Keratinocyte (primary cell): ENCODE measurements at regions not wholly inside any gene's neighbourhood (a gene's known extent, or its start where the extent isn't known, plus 50 kb on each side); places are given as distances from the start of the nearest gene placed in this dataset.

ENCODE experiments used
- DNase-seq: peaks from one replicate; pipeline ENCODE4 v3.0.0-alpha.2; 2011; ENCODE audit warnings: low read depth, missing footprints, low spot score
- FAIRE-seq: peaks from 2 replicates; lab custom pipeline; 2011; peaks lifted over from hg19 to GRCh38; lab: Jason Lieb, UNC
- H2AFZ ChIP-seq: 2 replicates; pipeline ENCODE4 v1.6.0; 2012; ENCODE audit warnings: low read length, control low read depth, inconsistent platforms; ENCODE audit not compliant: control insufficient read depth
- H3K27ac ChIP-seq: 2 replicates; pipeline ENCODE4 v1.5.1; 2011; ENCODE audit warnings: low read length; ENCODE audit not compliant: control insufficient read depth, insufficient read depth
- H3K27me3 ChIP-seq: 3 replicates; pipeline ENCODE4 v1.6.0; 2011; ENCODE audit warnings: low read length; ENCODE audit not compliant: control insufficient read depth, insufficient read depth; ENCODE audit errors: extremely low read depth
- H3K36me3 ChIP-seq, 2 experiments: 2 replicates in 1 of 2; 3 replicates in 1 of 2; pipeline ENCODE4 v1.5.1; 2011; ENCODE audit warnings: low read length in 2 of 2, mild to moderate bottlenecking in 1 of 2; ENCODE audit not compliant: control insufficient read depth in 2 of 2, insufficient read depth in 2 of 2; ENCODE audit errors: extremely low read depth in 1 of 2
- H3K4me1 ChIP-seq: 3 replicates; pipeline ENCODE4 v1.5.1; 2011; ENCODE audit warnings: low read length; ENCODE audit not compliant: control insufficient read depth, insufficient read depth; ENCODE audit errors: extremely low read depth
- H3K4me2 ChIP-seq: 3 replicates; pipeline ENCODE4 v1.6.0; 2011; ENCODE audit warnings: low read depth, low read length; ENCODE audit not compliant: control insufficient read depth, insufficient read depth; ENCODE audit errors: extremely low read depth
- H3K4me3 ChIP-seq, 3 experiments: fragments of 200-600 bp in 1 of 3; sonication (generic) in 1 of 3; 2 replicates in 2 of 3; 3 replicates in 1 of 3; pipeline ENCODE4 v1.5.1; 2011 to 2016; ENCODE audit warnings: low read length in 3 of 3, mild to moderate bottlenecking in 3 of 3, control low read depth in 2 of 3, inconsistent platforms in 1 of 3, low read depth in 1 of 3, mixed read lengths in 1 of 3, mixed run types in 1 of 3, moderate library complexity in 1 of 3; ENCODE audit not compliant: control insufficient read depth in 2 of 3, insufficient read depth in 2 of 3; ENCODE audit errors: extremely low read depth in 1 of 3
- H3K79me2 ChIP-seq: 2 replicates; pipeline ENCODE4 v1.6.0; 2012; ENCODE audit warnings: low read length; ENCODE audit not compliant: control insufficient read depth, insufficient read depth
- H3K9ac ChIP-seq: 3 replicates; pipeline ENCODE4 v1.6.0; 2011; ENCODE audit warnings: low read length; ENCODE audit not compliant: control insufficient read depth, insufficient read depth; ENCODE audit errors: extremely low read depth
- H3K9me1 ChIP-seq: 3 replicates; pipeline ENCODE4 v1.6.0; 2011; ENCODE audit warnings: low read length; ENCODE audit not compliant: control insufficient read depth, insufficient read depth; ENCODE audit errors: extremely low read depth
- H3K9me3 ChIP-seq: 2 replicates; pipeline ENCODE4 v1.5.1; 2012; ENCODE audit warnings: low read depth, low read length; ENCODE audit not compliant: control insufficient read depth
- H4K20me1 ChIP-seq: 3 replicates; pipeline ENCODE4 v1.6.0; 2011; ENCODE audit warnings: low read length; ENCODE audit not compliant: control insufficient read depth, insufficient read depth; ENCODE audit errors: extremely low read depth
- EZH2 ChIP-seq: IDR thresholded peaks from one replicate; pipeline ENCODE4 v1.6.1; 2012; ENCODE audit warnings: inconsistent platforms, mild to moderate bottlenecking, low read length, moderate library complexity
- dilution Hi-C: fragments of 300-500 bp; cut with MboI; formaldehyde crosslinking; loops from one replicate; pipeline ENCODE4 v1.7.0; 2020; ENCODE audit warnings: low sequenced_read_pairs; ENCODE audit not compliant: extremely low pct_ligation_motif_present
- TF ChIP-seq, protein P1 (sequence below), 3 experiments: IDR thresholded peaks in 1 of 3; conservative IDR thresholded peaks in 1 of 3; optimal IDR thresholded peaks in 1 of 3; 2 replicates in 2 of 3; 3 replicates in 1 of 3; pipeline versions ENCODE3 to v1.5.1; 2011; ENCODE audit warnings: low read length in 3 of 3, mild to moderate bottlenecking in 3 of 3, moderate library complexity in 2 of 3, control low read depth in 1 of 3, inconsistent platforms in 1 of 3; ENCODE audit not compliant: insufficient read depth in 2 of 3; ENCODE audit errors: extremely low read depth in 1 of 3

DNA sequence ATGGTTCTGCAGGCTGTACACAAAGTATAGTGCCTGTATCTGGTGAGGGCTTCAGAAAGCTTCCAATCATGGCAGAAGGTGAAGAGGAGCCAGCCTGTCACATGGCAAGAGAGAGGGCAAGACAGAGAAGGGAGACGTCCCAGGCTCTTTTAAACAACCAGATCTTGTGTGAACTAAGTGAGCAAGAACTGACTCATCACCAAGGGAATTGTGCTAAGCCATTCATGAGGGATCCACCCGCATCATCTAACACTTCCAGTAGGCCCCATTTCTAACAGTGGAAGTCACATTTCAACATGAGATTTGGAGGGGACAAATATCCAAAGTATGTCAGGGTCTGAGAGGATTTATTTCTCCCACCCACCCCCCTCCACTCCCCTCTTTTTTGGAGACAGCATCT, 56.2 kb upstream of the ELAC2 start:
- Histone ChIP-seq H3K36me3 (no peaks in the 10 kb centered on the region), H4K20me1 (no peaks in the 10 kb centered on the region), H3K9me3 (no peaks in the 10 kb centered on the region), H3K4me1 (no peaks in the 10 kb centered on the region), H3K9me1 (no peaks in the 10 kb centered on the region), H3K4me2 (no peak overlapping the region), H3K27ac (no peak overlapping the region), H3K79me2 (no peaks in the 10 kb centered on the region), H3K9ac (no peak overlapping the region), H2AFZ (no peak overlapping the region), H3K27me3 (no peaks in the 10 kb centered on the region), H3K4me3 (no peak overlapping the region)
- no peak for DNase-seq
- no peak for FAIRE-seq
- TF ChIP-seq, protein P1, sequence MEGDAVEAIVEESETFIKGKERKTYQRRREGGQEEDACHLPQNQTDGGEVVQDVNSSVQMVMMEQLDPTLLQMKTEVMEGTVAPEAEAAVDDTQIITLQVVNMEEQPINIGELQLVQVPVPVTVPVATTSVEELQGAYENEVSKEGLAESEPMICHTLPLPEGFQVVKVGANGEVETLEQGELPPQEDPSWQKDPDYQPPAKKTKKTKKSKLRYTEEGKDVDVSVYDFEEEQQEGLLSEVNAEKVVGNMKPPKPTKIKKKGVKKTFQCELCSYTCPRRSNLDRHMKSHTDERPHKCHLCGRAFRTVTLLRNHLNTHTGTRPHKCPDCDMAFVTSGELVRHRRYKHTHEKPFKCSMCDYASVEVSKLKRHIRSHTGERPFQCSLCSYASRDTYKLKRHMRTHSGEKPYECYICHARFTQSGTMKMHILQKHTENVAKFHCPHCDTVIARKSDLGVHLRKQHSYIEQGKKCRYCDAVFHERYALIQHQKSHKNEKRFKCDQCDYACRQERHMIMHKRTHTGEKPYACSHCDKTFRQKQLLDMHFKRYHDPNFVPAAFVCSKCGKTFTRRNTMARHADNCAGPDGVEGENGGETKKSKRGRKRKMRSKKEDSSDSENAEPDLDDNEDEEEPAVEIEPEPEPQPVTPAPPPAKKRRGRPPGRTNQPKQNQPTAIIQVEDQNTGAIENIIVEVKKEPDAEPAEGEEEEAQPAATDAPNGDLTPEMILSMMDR (optimal IDR thresholded peaks at IDR 0.05 in 1 of 3, IDR thresholded peaks at IDR 0.05 in 1 of 3, conservative IDR thresholded peaks at IDR 0.05 in 1 of 3; ENCODE audit: extremely low read depth in 1 of 3, insufficient read depth in 2 of 3, low read length in 3 of 3), result no peak
- no peak for TF ChIP-seq EZH2
- dilution Hi-C loops, result no loop called here

DNA sequence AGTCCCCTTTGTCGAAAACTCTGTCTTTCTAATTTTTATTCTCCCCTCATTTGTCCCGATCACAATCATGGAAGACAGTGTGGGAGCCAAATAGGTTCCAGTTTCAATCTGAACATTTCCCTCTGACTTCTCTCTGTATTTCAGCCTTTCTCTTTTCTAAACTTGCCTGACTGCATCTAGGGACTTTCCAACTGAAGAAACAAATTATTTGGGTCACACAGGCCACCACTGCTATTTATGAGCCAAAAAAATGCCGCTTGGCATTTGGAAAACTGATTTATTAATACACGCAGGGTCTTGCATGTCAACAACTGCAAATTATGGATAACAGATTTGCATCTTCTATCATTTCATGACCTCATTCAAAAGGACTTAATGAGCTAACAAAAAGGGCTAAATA, 55.2 kb upstream of the ELAC2 start:
- DNase-seq, result no peak
- Histone ChIP-seq H3K4me3 (no peak overlapping the region), H3K4me2 (no peak overlapping the region), H3K36me3 (no peaks in the 10 kb centered on the region), H3K4me1 (no peaks in the 10 kb centered on the region), H3K9me1 (no peaks in the 10 kb centered on the region), H3K9ac (no peak overlapping the region), H2AFZ (no peak overlapping the region), H3K9me3 (no peaks in the 10 kb centered on the region), H3K27me3 (no peaks in the 10 kb centered on the region), H3K79me2 (no peaks in the 10 kb centered on the region), H4K20me1 (no peaks in the 10 kb centered on the region), H3K27ac (no peak overlapping the region)
- TF ChIP-seq, protein P1 (optimal IDR thresholded peaks at IDR 0.05 in 1 of 3, IDR thresholded peaks at IDR 0.05 in 1 of 3, conservative IDR thresholded peaks at IDR 0.05 in 1 of 3; ENCODE audit: extremely low read depth in 1 of 3, insufficient read depth in 2 of 3, low read length in 3 of 3), result no peak
- TF ChIP-seq EZH2, result no peak
- no peak for FAIRE-seq
- dilution Hi-C loops, result no loop called here
